NCI-H1694 (cell line): ENCODE measurements at regions not wholly inside any gene's neighbourhood (a gene's known extent, or its start where the extent isn't known, plus 50 kb on each side); places are given as distances from the start of the nearest gene placed in this dataset.
"Not testable (repeated sequence)": the region's sequence is repeated elsewhere in the genome, so short reads cannot be mapped to it uniquely, and the experiment has no call there.

ENCODE experiments used
- DNase-seq: peaks from one replicate; lab custom pipeline; 2025; lab: John Stamatoyannopoulos, UW

GRCh38 chr2:66174491-66174890 lies 260.4 kb upstream of the MEIS1 start:
- no peak for DNase-seq

GRCh38 chr2:66173645-66174044 lies 261.3 kb upstream of the MEIS1 start:
- peak; percentile 64 for DNase-seq

GRCh38 chr2:66171530-66171929 lies 263.4 kb upstream of the MEIS1 start:
- no peak for DNase-seq

GRCh38 chr2:66170744-66171330 lies 264.1 kb upstream of the MEIS1 start:
- no peak for DNase-seq

GRCh38 chr2:66169076-66169475 lies 265.8 kb upstream of the MEIS1 start:
- no peak for DNase-seq

GRCh38 chr2:66164470-66164869 lies 270.5 kb upstream of the MEIS1 start:
- DNase-seq = no peak

- DNase-seq = no peak
Observed at GRCh38 chr2:66156171-66156570, 278.8 kb upstream of the MEIS1 start.

GRCh38 chr2:66153941-66154340 lies 281.0 kb upstream of the MEIS1 start:
- DNase-seq = no peak

GRCh38 chr2:66145490-66145889 lies 289.4 kb upstream of the MEIS1 start:
- no peak for DNase-seq

- not testable (repeated sequence) for DNase-seq
Observed at GRCh38 chr2:66144324-66144723, 290.6 kb upstream of the MEIS1 start.

- DNase-seq = no peak
Observed at GRCh38 chr2:66137606-66138130, 297.3 kb upstream of the MEIS1 start.

GRCh38 chr2:66134138-66134701 lies 300.7 kb upstream of the MEIS1 start:
- DNase-seq = no peak

GRCh38 chr2:66127656-66128055 lies 307.3 kb upstream of the MEIS1 start:
- no peak for DNase-seq

GRCh38 chr2:66127061-66127460 lies 307.9 kb upstream of the MEIS1 start:
- no peak for DNase-seq

- no peak for DNase-seq
Observed at GRCh38 chr2:66125951-66126350, 309.0 kb upstream of the MEIS1 start.

GRCh38 chr2:66122516-66122915 lies 312.4 kb upstream of the MEIS1 start:
- DNase-seq = no peak

GRCh38 chr2:66121946-66122345 lies 313.0 kb upstream of the MEIS1 start:
- no peak for DNase-seq

- DNase-seq = no peak
Observed at GRCh38 chr2:66113988-66114625, 320.8 kb upstream of the MEIS1 start.

- no peak for DNase-seq
Observed at GRCh38 chr2:66111706-66112105, 323.2 kb upstream of the MEIS1 start.

GRCh38 chr2:66110608-66111007 lies 324.3 kb upstream of the MEIS1 start:
- DNase-seq = no peak

GRCh38 chr2:66110086-66110485 lies 324.8 kb upstream of the MEIS1 start:
- DNase-seq = no peak

GRCh38 chr2:66109419-66109818 lies 325.5 kb upstream of the MEIS1 start:
- DNase-seq = no peak

- no peak for DNase-seq
Observed at GRCh38 chr2:66105066-66105753, 329.7 kb upstream of the MEIS1 start.
